ENCODE measurements at regions not wholly inside any gene's neighbourhood (a gene's known extent, or its start where the extent isn't known, plus 50 kb on each side); places are given as distances from the start of the nearest gene placed in this dataset.

GRCh38 chr11:31936312-31936711 is 125.2 kb upstream of the PAX6 start:
- H3K4me3 ChIP-seq (ENCODE audit: control insufficient read depth, low read depth, low read length): no peak overlapping the region
- TF ChIP-seq CTCF (IDR thresholded peaks at IDR 0.05; ENCODE audit: control insufficient read depth, insufficient read depth, low read depth, low read length, missing control alignments): no peak
- no peak for DNase-seq (ENCODE audit: low read depth)

DNA sequence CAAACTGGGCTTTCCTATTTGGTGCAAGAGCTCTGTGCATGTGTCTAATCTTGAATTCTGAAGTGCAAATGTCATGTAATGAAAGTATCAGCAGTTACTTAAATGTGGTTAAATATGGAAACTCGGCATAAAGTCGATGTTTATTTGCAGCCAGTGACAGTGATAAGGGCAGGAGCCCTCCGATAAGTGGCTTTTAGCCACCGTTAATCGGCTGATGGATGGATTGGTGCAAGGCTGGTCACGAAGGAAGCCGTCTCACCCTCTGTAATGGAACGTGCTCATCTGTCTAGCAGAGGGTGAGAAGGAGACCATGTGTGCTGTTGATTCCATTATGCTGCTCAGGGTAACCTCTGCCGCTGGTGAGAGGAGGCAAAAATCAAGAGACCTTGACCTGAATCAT is 121.8 kb upstream of the PAX6 start:
- DNase-seq (ENCODE audit: low read depth): no peak
- H3K4me3 ChIP-seq (ENCODE audit: control insufficient read depth, low read depth, low read length): no peak overlapping the region
- TF ChIP-seq CTCF (IDR thresholded peaks at IDR 0.05; ENCODE audit: control insufficient read depth, insufficient read depth, low read depth, low read length, missing control alignments): no peak

DNA sequence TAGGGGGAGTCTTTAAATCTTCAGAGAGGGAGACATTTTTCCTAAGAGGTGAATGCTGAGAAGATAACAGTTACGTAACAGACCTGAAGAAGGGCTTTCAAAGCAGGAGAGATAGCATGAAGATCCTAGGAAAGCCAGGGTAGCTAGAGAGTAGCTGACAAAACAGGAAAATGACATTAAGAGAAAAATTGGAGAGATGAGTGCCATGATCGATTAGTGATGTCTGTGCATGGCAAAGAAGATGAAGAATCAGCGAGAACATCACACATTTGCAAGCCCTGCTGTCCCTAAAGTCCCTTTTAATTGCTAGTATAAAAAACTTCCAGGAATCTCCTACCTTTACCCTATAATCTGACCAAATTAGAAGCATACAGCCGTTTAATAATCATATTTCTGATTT is 116.9 kb upstream of the PAX6 start:
- H3K4me3 ChIP-seq (ENCODE audit: control insufficient read depth, low read depth, low read length): no peak overlapping the region
- DNase-seq (ENCODE audit: low read depth): no peak
- TF ChIP-seq CTCF (IDR thresholded peaks at IDR 0.05; ENCODE audit: control insufficient read depth, insufficient read depth, low read depth, low read length, missing control alignments): no peak

DNA sequence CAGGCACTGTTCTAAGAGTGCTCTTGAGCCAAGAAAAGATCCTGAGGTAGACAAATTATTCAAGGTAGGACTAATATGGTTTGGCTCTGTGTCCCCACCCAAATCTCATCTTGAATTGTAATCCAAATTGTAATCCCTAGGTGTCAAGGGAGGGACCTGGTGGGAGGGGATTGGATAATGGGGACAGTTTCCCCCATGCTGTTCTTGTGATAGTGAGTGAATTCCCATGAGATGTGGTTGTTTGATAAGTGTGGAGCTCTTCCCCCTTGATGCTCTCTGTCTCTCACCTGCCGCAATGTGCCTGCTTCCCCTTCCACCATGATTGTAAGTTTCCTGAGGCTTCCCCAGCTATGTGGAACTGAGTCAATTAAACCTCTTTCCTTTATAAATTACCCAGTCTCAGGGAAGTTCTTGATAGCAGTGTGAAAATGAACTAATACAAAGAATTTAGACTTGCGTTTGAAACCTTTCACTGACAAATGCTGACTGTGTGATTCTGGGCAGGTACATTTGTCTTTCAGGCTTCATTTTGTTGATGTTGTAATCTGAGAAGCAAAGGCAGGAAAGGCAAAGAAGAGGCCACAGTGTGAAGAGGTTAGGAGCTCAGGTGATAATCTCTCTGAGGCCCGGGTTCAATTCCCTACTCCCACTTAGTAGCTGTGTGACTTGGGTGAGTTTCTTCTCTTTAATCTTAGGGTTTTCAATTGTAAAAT is 115.8 kb upstream of the PAX6 start:
- no peak overlapping the region for H3K4me3 ChIP-seq (ENCODE audit: control insufficient read depth, low read depth, low read length)
- no peak for DNase-seq (ENCODE audit: low read depth)
- no peak for TF ChIP-seq CTCF (IDR thresholded peaks at IDR 0.05; ENCODE audit: control insufficient read depth, insufficient read depth, low read depth, low read length, missing control alignments)

DNA sequence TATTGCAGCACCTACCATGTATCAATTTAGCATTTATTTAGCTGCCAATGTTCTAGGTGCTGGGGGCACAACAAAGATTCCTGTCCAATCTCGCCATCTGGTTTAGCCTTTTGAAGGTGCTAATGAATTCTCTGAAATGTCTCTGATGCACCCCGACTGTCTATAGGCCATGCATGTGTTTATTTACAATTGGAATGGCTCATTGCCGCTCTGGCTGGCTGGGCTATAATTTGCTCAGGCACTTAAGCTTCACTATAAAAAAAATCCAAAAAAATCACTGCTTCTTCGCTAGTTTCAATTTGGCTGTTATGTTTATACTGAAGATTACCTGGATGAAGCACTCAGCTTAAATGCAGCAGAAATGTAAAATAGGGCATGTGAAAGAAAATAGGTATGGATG is 115.0 kb upstream of the PAX6 start:
- no peak overlapping the region for H3K4me3 ChIP-seq (ENCODE audit: control insufficient read depth, low read depth, low read length)
- no peak for TF ChIP-seq CTCF (IDR thresholded peaks at IDR 0.05; ENCODE audit: control insufficient read depth, insufficient read depth, low read depth, low read length, missing control alignments)
- DNase-seq (ENCODE audit: low read depth): no peak

- no peak overlapping the region for H3K4me3 ChIP-seq (ENCODE audit: control insufficient read depth, low read depth, low read length)
- no peak for TF ChIP-seq CTCF (IDR thresholded peaks at IDR 0.05; ENCODE audit: control insufficient read depth, insufficient read depth, low read depth, low read length, missing control alignments)
- DNase-seq (ENCODE audit: low read depth): no peak
Observed at GRCh38 chr11:31922450-31922849, 111.3 kb upstream of the PAX6 start.

Data from AG09309 (cell line).